Hepatocyte (in vitro differentiated cells): ENCODE measurements at regions not wholly inside any gene's neighbourhood (a gene's known extent, or its start where the extent isn't known, plus 50 kb on each side); places are given as distances from the start of the nearest gene placed in this dataset.

Source experiments
- CTCF ChIP-seq: fragments of 200-600 bp; sonication (generic); IDR thresholded peaks from 2 replicates; pipeline ENCODE4 v1.5.1; 2016; ENCODE audit warnings: antibody characterized with exemption, mild to moderate bottlenecking; ENCODE audit not compliant: poor library complexity
- EZH2 ChIP-seq: fragments of 200-600 bp; sonication (generic); IDR thresholded peaks from 2 replicates; pipeline ENCODE4 v1.6.1; 2016; ENCODE audit warnings: antibody characterized with exemption, mild to moderate bottlenecking, borderline replicate concordance

GRCh38 chr3:5565026-5565425 is 377.5 kb downstream of the EDEM1 start:
- TF ChIP-seq CTCF = no peak
- TF ChIP-seq EZH2 = no peak
